Neural progenitor cell (in vitro differentiated cells): ENCODE measurements at regions not wholly inside any gene's neighbourhood (a gene's known extent, or its start where the extent isn't known, plus 50 kb on each side); places are given as distances from the start of the nearest gene placed in this dataset.

Source experiments
- DNase-seq: peaks from one replicate; pipeline ENCODE4 v3.0.0-alpha.2; 2016; ENCODE audit warnings: low spot score
- H2AFZ ChIP-seq: fragments of 200-600 bp; sonication (generic); replicated peaks from 2 replicates; pipeline ENCODE4 v1.6.1; 2016; ENCODE audit warnings: antibody characterized with exemption
- H3F3A ChIP-seq: fragments of 200-600 bp; sonication (generic); 2 replicates; pipeline ENCODE4 v1.6.1; 2016; ENCODE audit warnings: antibody characterized with exemption, low read depth
- H3K27ac ChIP-seq: fragments of 200-600 bp; sonication (generic); 2 replicates; pipeline ENCODE4 v1.5.1; 2016; ENCODE audit warnings: mild to moderate bottlenecking
- H3K27me3 ChIP-seq: fragments of 200-600 bp; sonication (generic); 2 replicates; pipeline ENCODE4 v1.6.1; 2016; ENCODE audit warnings: mild to moderate bottlenecking, moderate library complexity
- H3K36me3 ChIP-seq: fragments of 200-600 bp; sonication (generic); 2 replicates; pipeline ENCODE4 v1.5.1; 2016
- H3K4me1 ChIP-seq: fragments of 200-600 bp; sonication (generic); 2 replicates; pipeline ENCODE4 v1.6.1; 2016; ENCODE audit warnings: mixed run types
- H3K4me2 ChIP-seq: fragments of 200-600 bp; sonication (generic); 2 replicates; pipeline ENCODE4 v1.6.1; 2016
- H3K4me3 ChIP-seq: fragments of 200-600 bp; sonication (generic); 2 replicates; pipeline ENCODE4 v1.5.1; 2016
- H3K79me2 ChIP-seq: fragments of 200-600 bp; sonication (generic); 2 replicates; pipeline ENCODE4 v1.6.1; 2016; ENCODE audit warnings: low read depth
- H3K9ac ChIP-seq: fragments of 200-600 bp; sonication (generic); 2 replicates; pipeline ENCODE4 v1.6.1; 2016
- H3K9me3 ChIP-seq: fragments of 200-600 bp; sonication (generic); 2 replicates; pipeline ENCODE4 v1.5.1; 2016; ENCODE audit warnings: low read depth
- H4K20me1 ChIP-seq: fragments of 200-600 bp; sonication (generic); 2 replicates; pipeline ENCODE4 v1.6.1; 2016; ENCODE audit warnings: low read depth
- H3K27ac Mint-ChIP-seq: 3 replicates; pipeline ENCODE4 v1.8.0; 2021; ENCODE audit warnings: mixed read lengths
- H3K27me3 Mint-ChIP-seq: 2 replicates; pipeline ENCODE4 v1.8.0; 2022; ENCODE audit warnings: low read depth, mild to moderate bottlenecking, inconsistent platforms, moderate library complexity, mixed read lengths; ENCODE audit not compliant: insufficient read depth
- H3K36me3 Mint-ChIP-seq: 3 replicates; pipeline ENCODE4 v1.8.0; 2021; ENCODE audit warnings: mixed read lengths
- H3K4me1 Mint-ChIP-seq: 3 replicates; pipeline ENCODE4 v1.8.0; 2021; ENCODE audit warnings: mixed read lengths
- H3K4me3 Mint-ChIP-seq: 3 replicates; pipeline ENCODE4 v1.8.0; 2021; ENCODE audit warnings: mild to moderate bottlenecking, moderate library complexity, mixed read lengths
- H3K9me3 Mint-ChIP-seq: 3 replicates; pipeline ENCODE4 v1.8.0; 2020; ENCODE audit warnings: mixed read lengths
- CTCF ChIP-seq: fragments of 200-600 bp; sonication (generic); IDR thresholded peaks from 2 replicates; pipeline ENCODE4 v1.5.1; 2017; ENCODE audit warnings: antibody characterized with exemption, mild to moderate bottlenecking
- EZH2 ChIP-seq: fragments of 200-600 bp; sonication (generic); IDR thresholded peaks from 2 replicates; pipeline ENCODE4 v1.6.1; 2017; ENCODE audit warnings: antibody characterized with exemption, mild to moderate bottlenecking, moderate library complexity
- EZH2phosphoT487 ChIP-seq: fragments of 200-600 bp; sonication (generic); IDR thresholded peaks from 2 replicates; pipeline ENCODE4 v1.6.1; 2017; ENCODE audit warnings: antibody characterized with exemption

- Histone ChIP-seq H3F3A (no peaks in the 10 kb centered on the region), H3K36me3 (no peaks in the 10 kb centered on the region), H3K9me3 (no peaks in the 10 kb centered on the region), H3K4me3 (no peak overlapping the region), H2AFZ (no peak overlapping the region), H3K4me1 (peaks cover 11% of the 10 kb centered on the region), H3K79me2 (no peaks in the 10 kb centered on the region), H4K20me1 (no peaks in the 10 kb centered on the region), H3K9ac (no peak overlapping the region), H3K27ac (no peak overlapping the region), H3K27me3 (no peaks in the 10 kb centered on the region), H3K4me2 (peak overlapping the region; percentile 11)
- TF ChIP-seq EZH2phosphoT487 = no peak
- TF ChIP-seq CTCF = no peak
- TF ChIP-seq EZH2 = no peak
- no peak for DNase-seq
- no peaks in the 10 kb centered on the region for H3K36me3 Mint-ChIP-seq
- H3K27me3 Mint-ChIP-seq = no peaks in the 10 kb centered on the region
- no peak overlapping the region for H3K27ac Mint-ChIP-seq
- H3K4me3 Mint-ChIP-seq = no peak overlapping the region
- no peaks in the 10 kb centered on the region for H3K4me1 Mint-ChIP-seq
- no peaks in the 10 kb centered on the region for H3K9me3 Mint-ChIP-seq
These were observed 666.2 kb upstream of the CAMK1G start for GRCh38 chr1:208917281-208917680.

- Histone ChIP-seq H3K9me3 (no peaks in the 10 kb centered on the region), H3K27ac (no peak overlapping the region), H3K9ac (no peak overlapping the region), H3K4me3 (no peak overlapping the region), H3K79me2 (no peaks in the 10 kb centered on the region), H3K27me3 (no peaks in the 10 kb centered on the region), H3K4me2 (peak overlapping the region; percentile 11), H2AFZ (no peak overlapping the region), H3K36me3 (no peaks in the 10 kb centered on the region), H3K4me1 (peaks cover 11% of the 10 kb centered on the region), H3F3A (no peaks in the 10 kb centered on the region), H4K20me1 (no peaks in the 10 kb centered on the region)
- no peak overlapping the region for H3K27ac Mint-ChIP-seq
- H3K36me3 Mint-ChIP-seq = no peaks in the 10 kb centered on the region
- H3K4me1 Mint-ChIP-seq = no peaks in the 10 kb centered on the region
- TF ChIP-seq EZH2phosphoT487 = no peak
- TF ChIP-seq CTCF = no peak
- no peak for TF ChIP-seq EZH2
- no peaks in the 10 kb centered on the region for H3K9me3 Mint-ChIP-seq
- no peak for DNase-seq
- H3K27me3 Mint-ChIP-seq = no peaks in the 10 kb centered on the region
- H3K4me3 Mint-ChIP-seq = no peak overlapping the region
These were observed 665.8 kb upstream of the CAMK1G start for GRCh38 chr1:208917723-208918122.

GRCh38 chr1:208918160-208918559 is 665.4 kb upstream of the CAMK1G start:
- Histone ChIP-seq H3K4me3 (no peak overlapping the region), H3K9me3 (no peaks in the 10 kb centered on the region), H2AFZ (no peak overlapping the region), H3K4me2 (no peak overlapping the region), H3K9ac (no peak overlapping the region), H3K27me3 (no peaks in the 10 kb centered on the region), H3K4me1 (peaks cover 11% of the 10 kb centered on the region), H3K36me3 (no peaks in the 10 kb centered on the region), H4K20me1 (no peaks in the 10 kb centered on the region), H3K27ac (no peak overlapping the region), H3F3A (no peaks in the 10 kb centered on the region), H3K79me2 (no peaks in the 10 kb centered on the region)
- Mint-ChIP-seq H3K9me3 (no peaks in the 10 kb centered on the region), H3K4me3 (no peak overlapping the region), H3K36me3 (no peaks in the 10 kb centered on the region), H3K27ac (no peak overlapping the region), H3K27me3 (no peaks in the 10 kb centered on the region), H3K4me1 (peaks cover under 1% of the 10 kb centered on the region)
- TF ChIP-seq CTCF (no peak), EZH2 (no peak), EZH2phosphoT487 (no peak)
- DNase-seq = no peak

GRCh38 chr1:208919371-208919770 is 664.1 kb upstream of the CAMK1G start:
- TF ChIP-seq CTCF = no peak
- no peak for TF ChIP-seq EZH2phosphoT487
- TF ChIP-seq EZH2 = no peak
- Histone ChIP-seq H3K79me2 (no peaks in the 10 kb centered on the region), H3K4me3 (no peak overlapping the region), H3K4me1 (peaks cover 17% of the 10 kb centered on the region), H3K9ac (no peak overlapping the region), H3K27ac (no peak overlapping the region), H3K9me3 (no peaks in the 10 kb centered on the region), H4K20me1 (no peaks in the 10 kb centered on the region), H3F3A (no peaks in the 10 kb centered on the region), H3K36me3 (no peaks in the 10 kb centered on the region), H2AFZ (no peak overlapping the region), H3K4me2 (no peak overlapping the region), H3K27me3 (no peaks in the 10 kb centered on the region)
- Mint-ChIP-seq H3K4me3 (no peak overlapping the region), H3K4me1 (peaks cover 10% of the 10 kb centered on the region), H3K36me3 (no peaks in the 10 kb centered on the region), H3K27ac (no peak overlapping the region), H3K27me3 (no peaks in the 10 kb centered on the region), H3K9me3 (no peaks in the 10 kb centered on the region)
- DNase-seq = no peak
